ENCODE measurements at regions not wholly inside any gene's neighbourhood (a gene's known extent, or its start where the extent isn't known, plus 50 kb on each side); places are given as distances from the start of the nearest gene placed in this dataset.

DNA sequence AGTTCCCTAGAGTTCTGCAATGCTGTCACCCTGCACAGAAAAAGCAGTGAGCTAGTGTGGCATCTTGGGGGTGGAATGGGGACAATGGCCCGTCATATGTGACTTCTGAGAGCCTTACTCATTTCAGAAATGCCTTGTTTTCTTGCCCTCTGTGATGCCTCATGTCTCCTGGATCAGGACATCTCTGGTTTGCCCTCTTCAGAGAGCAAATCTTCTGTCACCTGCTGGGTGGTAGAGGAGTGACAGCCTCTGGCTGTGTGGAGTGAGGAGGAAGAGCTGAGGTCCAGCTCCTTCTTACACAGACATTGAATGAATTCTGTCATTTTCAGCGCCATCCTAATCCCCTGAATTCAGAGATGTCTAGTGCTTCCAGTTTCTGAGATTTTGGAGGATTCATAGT, 55.6 kb upstream of the PHLPP1 start:
- H3K4me3 Mint-ChIP-seq (ENCODE audit: unreplicated experiment) = no peak overlapping the region
- no peaks in the 10 kb centered on the region for H3K36me3 Mint-ChIP-seq (ENCODE audit: unreplicated experiment)
- DNase-seq = no peak
- no peak overlapping the region for H3K27ac Mint-ChIP-seq (ENCODE audit: unreplicated experiment)
- no peaks in the 10 kb centered on the region for H3K9me3 Mint-ChIP-seq (ENCODE audit: unreplicated experiment)
- H3K4me1 Mint-ChIP-seq (ENCODE audit: low read depth, unreplicated experiment) = no peaks in the 10 kb centered on the region
- TF ChIP-seq, protein P1, sequence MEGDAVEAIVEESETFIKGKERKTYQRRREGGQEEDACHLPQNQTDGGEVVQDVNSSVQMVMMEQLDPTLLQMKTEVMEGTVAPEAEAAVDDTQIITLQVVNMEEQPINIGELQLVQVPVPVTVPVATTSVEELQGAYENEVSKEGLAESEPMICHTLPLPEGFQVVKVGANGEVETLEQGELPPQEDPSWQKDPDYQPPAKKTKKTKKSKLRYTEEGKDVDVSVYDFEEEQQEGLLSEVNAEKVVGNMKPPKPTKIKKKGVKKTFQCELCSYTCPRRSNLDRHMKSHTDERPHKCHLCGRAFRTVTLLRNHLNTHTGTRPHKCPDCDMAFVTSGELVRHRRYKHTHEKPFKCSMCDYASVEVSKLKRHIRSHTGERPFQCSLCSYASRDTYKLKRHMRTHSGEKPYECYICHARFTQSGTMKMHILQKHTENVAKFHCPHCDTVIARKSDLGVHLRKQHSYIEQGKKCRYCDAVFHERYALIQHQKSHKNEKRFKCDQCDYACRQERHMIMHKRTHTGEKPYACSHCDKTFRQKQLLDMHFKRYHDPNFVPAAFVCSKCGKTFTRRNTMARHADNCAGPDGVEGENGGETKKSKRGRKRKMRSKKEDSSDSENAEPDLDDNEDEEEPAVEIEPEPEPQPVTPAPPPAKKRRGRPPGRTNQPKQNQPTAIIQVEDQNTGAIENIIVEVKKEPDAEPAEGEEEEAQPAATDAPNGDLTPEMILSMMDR (IDR thresholded peaks at IDR 0.05; ENCODE audit: partially characterized antibody, unreplicated experiment) = no peak
- H3K27me3 Mint-ChIP-seq (ENCODE audit: unreplicated experiment) = no peaks in the 10 kb centered on the region

DNA sequence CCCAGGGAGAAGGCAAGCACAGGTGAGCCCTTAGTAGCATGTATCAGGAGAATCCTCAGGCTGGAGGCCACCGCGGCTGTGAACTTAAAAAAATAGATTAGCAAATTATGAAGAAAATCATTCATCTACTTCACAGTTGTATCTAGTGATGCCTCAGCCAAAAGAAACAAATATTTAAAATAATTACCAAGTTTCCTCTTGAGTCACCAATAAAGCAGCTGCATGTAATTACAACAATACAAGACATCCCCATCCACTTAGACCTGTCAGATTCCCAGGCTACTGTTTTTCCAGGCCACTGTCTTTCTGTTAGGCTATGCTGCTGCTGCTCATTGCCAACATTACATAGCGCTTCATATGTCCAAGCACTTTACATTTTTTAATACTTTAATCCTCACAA, 54.6 kb upstream of the PHLPP1 start:
- no peak overlapping the region for H3K4me3 Mint-ChIP-seq (ENCODE audit: unreplicated experiment)
- no peak for DNase-seq
- H3K27me3 Mint-ChIP-seq (ENCODE audit: unreplicated experiment) = no peaks in the 10 kb centered on the region
- H3K9me3 Mint-ChIP-seq (ENCODE audit: unreplicated experiment) = no peaks in the 10 kb centered on the region
- no peaks in the 10 kb centered on the region for H3K4me1 Mint-ChIP-seq (ENCODE audit: low read depth, unreplicated experiment)
- TF ChIP-seq, protein P1 (IDR thresholded peaks at IDR 0.05; ENCODE audit: partially characterized antibody, unreplicated experiment) = no peak
- no peak overlapping the region for H3K27ac Mint-ChIP-seq (ENCODE audit: unreplicated experiment)
- no peaks in the 10 kb centered on the region for H3K36me3 Mint-ChIP-seq (ENCODE audit: unreplicated experiment)

DNA sequence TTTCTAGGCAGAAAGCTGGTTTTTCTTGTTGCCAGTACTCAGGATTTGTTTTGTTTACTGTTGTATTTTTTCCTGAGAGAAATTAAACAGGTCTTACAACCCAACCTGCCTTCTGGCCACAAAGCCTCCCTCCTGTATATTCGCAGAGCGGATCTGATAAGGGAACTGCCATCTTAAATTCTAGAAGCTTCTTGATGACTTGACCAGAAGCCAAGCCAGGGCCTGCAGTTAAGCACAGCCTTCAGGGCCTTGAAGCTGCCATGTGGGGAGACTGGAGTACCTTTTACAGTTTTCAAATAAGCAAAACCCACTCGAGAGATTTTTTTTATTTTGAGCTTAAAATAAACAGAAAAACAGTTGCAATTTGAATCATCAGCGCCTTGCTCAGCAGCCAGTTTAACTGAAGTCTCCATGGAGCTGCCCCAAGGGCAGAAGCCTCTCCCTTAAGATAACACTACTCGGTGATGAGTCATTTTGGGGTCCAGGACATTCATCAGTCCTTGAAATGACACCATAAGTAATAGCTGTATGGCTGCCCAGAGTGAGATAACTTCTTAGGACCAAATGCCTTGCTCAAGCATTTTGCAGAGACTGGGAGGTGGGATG, 51.5 kb upstream of the PHLPP1 start:
- Mint-ChIP-seq H3K4me1 (ENCODE audit: low read depth, unreplicated experiment) (no peaks in the 10 kb centered on the region), H3K27me3 (ENCODE audit: unreplicated experiment) (no peaks in the 10 kb centered on the region), H3K9me3 (ENCODE audit: unreplicated experiment) (no peaks in the 10 kb centered on the region), H3K4me3 (ENCODE audit: unreplicated experiment) (no peak overlapping the region), H3K27ac (ENCODE audit: unreplicated experiment) (no peak overlapping the region), H3K36me3 (ENCODE audit: unreplicated experiment) (no peaks in the 10 kb centered on the region)
- DNase-seq = no peak
- TF ChIP-seq, protein P1 (IDR thresholded peaks at IDR 0.05; ENCODE audit: partially characterized antibody, unreplicated experiment) = no peak

DNA sequence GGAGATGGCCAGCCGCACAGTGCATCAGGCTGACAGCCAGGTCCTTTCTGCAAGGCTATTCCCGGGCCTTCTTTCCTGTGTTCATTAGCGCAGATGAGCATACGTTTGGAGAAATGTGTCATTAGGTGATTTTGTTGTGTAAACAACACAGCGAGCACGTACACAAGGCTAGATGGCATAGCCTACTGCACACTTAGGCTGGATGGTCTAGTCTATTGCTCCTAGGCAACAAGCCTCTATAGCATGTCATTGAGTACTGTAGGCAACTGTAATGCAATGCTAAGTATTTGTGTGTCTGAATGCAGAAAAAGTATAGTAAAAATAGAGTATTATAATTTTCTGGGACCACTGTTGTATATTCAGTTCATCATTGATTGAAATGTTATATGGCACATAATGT, 50.9 kb upstream of the PHLPP1 start:
- no peak for DNase-seq
- no peak overlapping the region for H3K4me3 Mint-ChIP-seq (ENCODE audit: unreplicated experiment)
- no peaks in the 10 kb centered on the region for H3K9me3 Mint-ChIP-seq (ENCODE audit: unreplicated experiment)
- H3K4me1 Mint-ChIP-seq (ENCODE audit: low read depth, unreplicated experiment) = no peaks in the 10 kb centered on the region
- H3K27me3 Mint-ChIP-seq (ENCODE audit: unreplicated experiment) = no peaks in the 10 kb centered on the region
- H3K27ac Mint-ChIP-seq (ENCODE audit: unreplicated experiment) = no peak overlapping the region
- H3K36me3 Mint-ChIP-seq (ENCODE audit: unreplicated experiment) = no peaks in the 10 kb centered on the region
- TF ChIP-seq, protein P1 (IDR thresholded peaks at IDR 0.05; ENCODE audit: partially characterized antibody, unreplicated experiment) = no peak

DNA sequence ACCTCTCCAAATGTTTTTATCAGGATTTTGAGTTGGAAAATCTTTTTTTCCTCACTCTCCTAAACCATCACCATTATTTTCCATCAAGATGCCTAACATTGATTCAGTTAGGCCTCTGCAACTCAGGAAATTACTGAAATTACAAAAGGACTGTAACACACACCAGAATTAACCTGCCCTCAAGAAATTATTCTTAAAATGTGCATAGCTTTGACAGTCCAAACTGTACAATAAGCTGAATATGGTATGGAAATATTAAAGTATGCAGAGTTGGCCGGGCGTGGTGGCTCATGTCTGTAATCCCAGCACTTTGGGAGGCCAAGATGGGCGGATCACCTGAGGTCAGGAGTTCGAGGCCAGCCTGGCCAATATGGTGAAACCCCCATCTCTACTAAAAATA, 50.2 kb upstream of the PHLPP1 start:
- H3K27me3 Mint-ChIP-seq (ENCODE audit: unreplicated experiment) = no peaks in the 10 kb centered on the region
- no peak overlapping the region for H3K4me3 Mint-ChIP-seq (ENCODE audit: unreplicated experiment)
- TF ChIP-seq, protein P1 (IDR thresholded peaks at IDR 0.05; ENCODE audit: partially characterized antibody, unreplicated experiment) = no peak
- H3K4me1 Mint-ChIP-seq (ENCODE audit: low read depth, unreplicated experiment) = no peaks in the 10 kb centered on the region
- no peaks in the 10 kb centered on the region for H3K9me3 Mint-ChIP-seq (ENCODE audit: unreplicated experiment)
- no peak for DNase-seq
- no peaks in the 10 kb centered on the region for H3K36me3 Mint-ChIP-seq (ENCODE audit: unreplicated experiment)
- no peak overlapping the region for H3K27ac Mint-ChIP-seq (ENCODE audit: unreplicated experiment)
